Left lung (tissue), 4 donors: ENCODE measurements at regions not wholly inside any gene's neighbourhood (a gene's known extent, or its start where the extent isn't known, plus 50 kb on each side); places are given as distances from the start of the nearest gene placed in this dataset.

Source experiments
- ATAC-seq: fragments of 200-7000 bp; cut with Tn5 transposase; one replicate; pipeline ENCODE4 v1.9.1; 2020; ENCODE audit warnings: moderate library complexity
- DNase-seq, 4 donors: peaks; one replicate each; pipeline ENCODE4 v3.0.0-alpha.2; 2013 to 2020
- H3K27ac ChIP-seq, 2 donors: fragments of 200-600 bp; sonication (generic) in 1 of 2; one replicate each; pipeline versions ENCODE4 v1.5.0 to v1.8.0; 2020 to 2021
- H3K27me3 ChIP-seq, 2 donors: fragments of 200-600 bp; sonication (generic) in 1 of 2; one replicate each; pipeline versions ENCODE4 v1.5.0 to v1.8.0; 2020 to 2021
- H3K36me3 ChIP-seq, 2 donors: fragments of 200-600 bp; sonication (generic) in 1 of 2; one replicate each; pipeline versions ENCODE4 v1.5.0 to v1.8.0; 2020 to 2021
- H3K4me1 ChIP-seq, 2 donors: fragments of 200-600 bp; one replicate each; pipeline ENCODE4 v1.8.0; 2021
- H3K4me3 ChIP-seq, 2 donors: fragments of 200-600 bp; sonication (generic) in 1 of 2; one replicate each; pipeline versions ENCODE4 v1.5.0 to v1.8.0; 2020 to 2021; ENCODE audit warnings: mild to moderate bottlenecking in 1 of 2
- H3K9me3 ChIP-seq, 2 donors: fragments of 200-600 bp; sonication (generic) in 1 of 2; one replicate each; pipeline versions ENCODE4 v1.5.0 to v1.8.0; 2020 to 2021
- CTCF ChIP-seq, 2 donors: fragments of 200-600 bp; sonication (generic) in 1 of 2; IDR thresholded peaks; one replicate each; pipeline versions ENCODE4 v1.5.0 to v1.8.0; 2021; ENCODE audit warnings: antibody characterized with exemption in 2 of 2
- intact Hi-C, 2 donors: fragments of 100-400 bp; cut with DNase I; formaldehyde crosslinking; loops; one replicate each; pipeline versions ENCODE4 v1.11.2 to v1.14.2; 2022
- donor health status: DM: no; HTN: yes; CAD: no.
- donor health status: DM: no; HTN: no; CAD: no.

GRCh38 chr4:136573460-136573859, 958.8 kb downstream of the PCDH18 start:
- H3K27ac ChIP-seq: no peak overlapping the region
- no peak overlapping the region for H3K4me3 ChIP-seq
- no peaks in the 10 kb centered on the region for H3K27me3 ChIP-seq
- H3K36me3 ChIP-seq: no peaks in the 10 kb centered on the region
- no peak for ATAC-seq
- DNase-seq: peak in 1 of 4 donors; percentile 11
- intact Hi-C loops: no loop called here
- H3K9me3 ChIP-seq: no peaks in the 10 kb centered on the region
- no peaks in the 10 kb centered on the region for H3K4me1 ChIP-seq
- no peak for TF ChIP-seq CTCF (IDR thresholded peaks at IDR 0.05)

- H3K4me3 ChIP-seq: no peak overlapping the region
- no peaks in the 10 kb centered on the region for H3K36me3 ChIP-seq
- H3K9me3 ChIP-seq: no peaks in the 10 kb centered on the region
- no peak for ATAC-seq
- no peak for TF ChIP-seq CTCF (IDR thresholded peaks at IDR 0.05)
- H3K27me3 ChIP-seq: no peaks in the 10 kb centered on the region
- intact Hi-C loops: no loop called here
- no peaks in the 10 kb centered on the region for H3K4me1 ChIP-seq
- no peak overlapping the region for H3K27ac ChIP-seq
- no peak for DNase-seq
Observed at GRCh38 chr4:136571315-136571714, 961.0 kb downstream of the PCDH18 start.

GRCh38 chr4:136562834-136563233, 969.5 kb downstream of the PCDH18 start:
- intact Hi-C loops: no loop called here

DNA sequence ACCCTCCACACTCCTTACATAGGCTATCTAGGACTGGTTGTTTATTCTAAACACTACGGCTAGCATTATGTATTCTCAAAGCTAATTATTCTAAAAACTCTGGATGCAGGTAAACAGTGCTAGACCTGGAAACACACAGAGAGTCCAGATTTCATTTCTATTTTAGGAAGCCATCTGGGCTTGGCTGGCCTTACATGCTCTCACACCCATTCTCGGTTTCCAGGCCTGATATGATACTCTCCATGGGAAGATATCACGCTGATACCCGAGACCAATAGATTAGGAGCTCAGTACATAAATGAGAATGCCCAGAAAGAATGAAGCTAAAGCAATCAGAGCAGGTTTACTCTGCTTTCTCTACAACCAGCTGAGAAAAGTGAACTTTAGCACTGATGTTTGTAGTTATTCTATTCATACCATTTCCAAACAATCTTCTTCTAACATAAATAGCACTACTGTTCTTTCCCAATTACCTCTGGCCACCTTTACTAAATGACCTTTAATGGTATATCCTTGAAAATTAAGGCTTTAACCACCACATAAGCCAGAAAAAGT, 973.3 kb downstream of the PCDH18 start:
- no peaks in the 10 kb centered on the region for H3K4me1 ChIP-seq
- DNase-seq (no peak), ATAC-seq (no peak)
- no peaks in the 10 kb centered on the region for H3K36me3 ChIP-seq
- H3K27ac ChIP-seq: no peak overlapping the region
- no peak for TF ChIP-seq CTCF (IDR thresholded peaks at IDR 0.05)
- intact Hi-C loops: no loop called here
- H3K4me3 ChIP-seq: no peak overlapping the region
- H3K27me3 ChIP-seq: no peaks in the 10 kb centered on the region
- H3K9me3 ChIP-seq: no peaks in the 10 kb centered on the region

More at GRCh38 chr4:136562834-136563233, 969.5 kb downstream of the PCDH18 start:
- DNase-seq: no peak
- Histone ChIP-seq H3K4me3 (no peak overlapping the region), H3K27me3 (no peaks in the 10 kb centered on the region), H3K36me3 (no peaks in the 10 kb centered on the region), H3K9me3 (no peaks in the 10 kb centered on the region), H3K27ac (no peak overlapping the region), H3K4me1 (no peaks in the 10 kb centered on the region)
- TF ChIP-seq CTCF (IDR thresholded peaks at IDR 0.05): no peak
- ATAC-seq: peak; percentile 37

GRCh38 chr4:136557396-136557795, 974.9 kb downstream of the PCDH18 start:
- no peak for ATAC-seq
- intact Hi-C loops: no loop called here
- Histone ChIP-seq H3K27me3 (no peaks in the 10 kb centered on the region), H3K4me1 (no peaks in the 10 kb centered on the region), H3K9me3 (no peaks in the 10 kb centered on the region), H3K4me3 (no peak overlapping the region), H3K27ac (no peak overlapping the region), H3K36me3 (no peaks in the 10 kb centered on the region)
- TF ChIP-seq CTCF (IDR thresholded peaks at IDR 0.05): no peak
- no peak for DNase-seq
